ENCODE measurements at regions not wholly inside any gene's neighbourhood (a gene's known extent, or its start where the extent isn't known, plus 50 kb on each side); places are given as distances from the start of the nearest gene placed in this dataset.

DNA sequence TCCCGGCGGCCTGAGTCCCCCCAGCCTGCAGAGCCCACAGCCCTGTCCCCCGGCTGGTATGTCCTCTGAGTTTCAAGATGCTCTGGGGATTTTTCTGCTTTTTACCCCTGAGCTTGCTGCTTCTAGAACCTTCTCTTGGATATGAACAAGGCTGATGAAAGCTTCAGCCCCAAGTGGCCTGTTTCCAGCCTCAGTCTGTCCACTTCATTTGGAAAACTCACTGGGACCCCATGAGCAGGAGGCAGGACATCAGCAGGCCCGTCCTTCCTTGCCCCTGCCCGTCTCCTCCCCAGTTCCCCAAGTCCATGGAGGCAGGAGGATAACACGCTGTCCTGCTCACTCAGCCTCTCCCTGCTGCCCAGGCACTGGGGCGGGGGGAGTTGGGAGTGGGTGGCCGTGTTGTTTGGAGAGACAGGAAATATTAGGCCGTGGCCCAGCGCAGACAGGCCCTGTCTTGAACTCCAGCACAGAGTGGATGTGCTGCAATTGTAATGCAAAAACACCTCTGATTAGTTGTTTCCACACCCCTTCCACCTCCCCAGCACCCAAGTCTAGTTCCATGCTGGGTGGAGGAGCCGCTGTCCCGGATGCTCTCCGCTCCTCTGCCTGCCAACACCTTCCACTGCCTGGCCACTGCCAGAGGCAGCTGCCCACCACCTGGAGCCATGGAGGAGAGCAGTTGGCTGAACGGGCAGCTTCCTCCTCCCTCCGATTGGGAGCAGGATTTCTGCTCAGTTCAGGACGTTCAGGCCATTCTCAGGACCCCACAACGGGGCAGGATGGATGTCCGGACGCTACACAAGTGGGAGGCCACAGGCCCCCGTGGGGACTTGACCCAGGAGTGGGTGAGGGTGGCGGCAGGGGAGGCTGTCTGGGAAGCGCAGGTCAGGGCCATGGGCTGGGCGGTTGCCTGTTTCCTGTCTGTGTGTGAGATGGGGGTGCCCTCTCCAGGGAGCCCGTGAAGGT lies 216.9 kb upstream of the GSE1 start:
- DNase-seq (ENCODE audit: extremely low read depth in 1 of 2, low read depth in 1 of 2): no peak

DNA sequence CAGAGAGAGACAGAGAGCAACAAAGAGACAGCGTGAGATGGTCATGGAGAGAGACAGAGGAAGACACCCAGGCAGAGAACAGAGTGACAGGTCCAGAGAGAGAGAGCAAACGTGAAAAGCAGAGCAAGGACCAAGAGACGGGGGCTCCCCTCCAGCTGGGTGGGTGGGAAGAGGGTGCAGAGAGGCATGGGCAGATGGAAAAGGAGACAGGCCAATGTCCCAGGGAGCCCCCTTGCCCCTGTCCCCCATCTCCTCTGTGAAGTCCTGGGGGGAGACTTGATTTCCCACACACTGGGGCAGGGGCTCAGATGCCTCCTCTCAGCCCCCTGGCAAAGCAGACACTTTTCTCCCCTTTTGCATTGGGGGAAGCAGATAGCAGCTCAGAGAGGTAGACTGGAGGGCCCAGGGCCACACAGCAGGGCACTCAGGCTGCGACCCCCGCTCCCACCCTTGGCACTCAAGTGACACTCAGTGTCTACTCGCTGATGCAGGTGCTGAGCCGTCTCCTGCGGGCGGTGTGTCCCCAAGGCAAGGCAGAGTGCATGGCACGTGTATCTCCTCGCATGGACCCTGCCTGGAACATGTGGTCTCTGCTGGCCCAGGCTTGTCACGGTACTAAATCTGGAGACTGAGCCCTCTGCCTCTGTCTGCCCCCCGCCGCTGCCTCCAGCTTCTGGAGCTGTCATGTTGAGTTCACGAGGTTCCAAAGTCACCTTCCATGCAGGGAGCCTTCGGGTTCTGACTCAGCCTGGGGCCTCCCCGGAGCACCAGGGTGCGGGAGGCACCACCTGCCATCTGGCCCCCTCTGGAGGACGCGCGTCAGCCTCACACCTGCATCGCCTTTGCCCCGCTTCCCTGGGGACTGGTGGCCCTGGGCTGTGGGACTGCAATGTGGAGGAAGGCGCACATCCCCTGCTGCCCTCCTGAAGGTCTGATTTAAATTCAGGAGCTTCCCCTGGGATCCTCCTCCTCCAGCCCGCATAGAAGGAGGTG lies 215.9 kb upstream of the GSE1 start:
- no peak for DNase-seq (ENCODE audit: extremely low read depth in 1 of 2, low read depth in 1 of 2)

DNA sequence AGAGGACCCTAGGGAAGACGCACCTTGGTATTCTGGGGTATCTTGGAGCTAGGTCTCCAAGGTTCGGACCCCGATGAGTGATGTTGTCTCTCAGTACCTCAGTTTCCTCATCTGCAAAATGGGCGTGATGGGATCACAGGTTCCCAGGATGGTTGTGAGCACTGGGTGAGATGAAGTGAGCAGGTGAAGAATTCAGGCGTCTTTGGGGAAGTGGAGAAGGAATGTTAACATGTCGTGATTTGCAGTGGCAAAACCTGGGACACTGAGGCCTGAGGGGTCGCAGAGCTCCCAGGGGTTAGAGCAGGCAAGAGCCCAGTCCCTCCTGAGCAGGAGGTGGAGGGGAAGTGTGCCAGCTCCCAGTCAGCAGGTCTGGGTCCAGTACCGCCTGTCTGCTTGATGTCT lies 215.1 kb upstream of the GSE1 start:
- DNase-seq (ENCODE audit: extremely low read depth in 1 of 2, low read depth in 1 of 2): no peak

DNA sequence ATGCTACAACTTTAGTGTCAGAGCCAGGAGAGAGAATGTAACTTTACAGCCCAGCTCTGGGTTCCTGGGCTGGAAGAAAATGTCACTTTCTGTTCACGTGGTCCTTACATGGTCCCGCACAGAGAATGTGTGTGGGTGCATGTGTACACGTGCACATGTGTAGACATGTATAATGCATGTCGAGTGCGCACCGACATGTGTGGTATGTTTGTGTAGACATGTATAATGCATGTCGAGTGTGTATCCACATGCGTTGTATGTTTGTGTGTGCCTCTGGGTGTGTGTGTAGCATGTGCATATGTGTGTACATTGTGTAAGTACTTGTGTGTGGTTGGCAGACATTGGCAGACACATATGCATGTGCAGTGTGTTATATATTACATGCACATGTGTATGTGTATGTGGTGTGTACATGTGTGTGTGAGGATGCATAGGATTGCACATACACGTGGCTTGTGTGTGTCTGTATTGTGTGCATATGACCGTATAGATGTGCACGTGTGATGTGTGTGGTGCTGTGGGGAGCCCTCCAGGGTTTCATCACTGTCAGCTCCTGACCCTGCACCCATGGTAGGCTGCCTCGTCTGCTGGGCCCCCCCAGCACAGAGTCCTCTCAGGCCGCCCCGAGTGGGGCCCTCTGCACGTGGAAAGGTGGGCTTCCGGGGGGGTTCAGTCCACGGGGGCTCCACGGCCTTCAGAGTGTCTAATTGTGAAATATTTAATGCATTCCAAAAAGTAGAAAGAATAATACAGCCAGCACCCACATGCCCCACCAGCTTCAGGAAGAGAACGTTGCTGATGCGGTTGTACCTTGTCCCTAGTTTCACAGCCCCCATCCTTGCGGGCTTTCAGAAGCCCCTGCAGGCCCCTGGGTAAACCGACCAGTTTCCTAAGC lies 214.2 kb upstream of the GSE1 start:
- DNase-seq (ENCODE audit: extremely low read depth in 1 of 2, low read depth in 1 of 2): no peak

DNA sequence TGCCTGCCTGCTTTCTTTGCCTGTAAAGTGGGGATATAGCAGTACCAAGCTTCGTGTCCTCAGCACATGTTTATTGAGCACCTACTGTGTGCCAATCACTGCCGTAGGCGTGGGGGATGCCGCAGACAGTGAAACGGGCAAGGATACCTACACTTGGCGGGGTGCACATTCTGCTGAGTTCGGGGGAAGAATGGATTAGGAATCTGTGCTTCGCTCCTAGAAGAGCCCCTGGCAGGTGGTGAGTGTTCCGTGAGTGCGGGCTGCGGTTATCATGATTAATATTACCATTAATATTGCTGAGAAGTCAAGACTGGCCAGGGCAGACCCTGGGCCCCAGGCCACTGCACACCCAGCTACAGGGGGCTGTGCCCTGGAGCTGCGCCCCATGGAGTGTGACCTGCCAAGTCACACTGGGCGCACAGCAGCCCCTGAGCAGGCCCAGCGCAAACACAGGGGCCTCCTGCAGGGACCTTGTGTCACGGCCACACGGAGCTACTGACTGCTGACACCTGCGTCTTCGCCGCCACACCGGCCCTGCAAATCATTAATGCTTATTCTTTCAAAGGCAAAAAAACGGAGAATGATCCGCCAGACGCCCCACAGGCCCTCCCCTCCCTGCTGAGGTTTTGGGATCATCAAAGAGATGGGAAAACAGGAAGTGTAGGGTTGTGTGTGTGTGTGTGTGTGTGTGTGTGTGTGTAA lies 213.4 kb upstream of the GSE1 start:
- DNase-seq (ENCODE audit: extremely low read depth in 1 of 2, low read depth in 1 of 2): no peak

DNA sequence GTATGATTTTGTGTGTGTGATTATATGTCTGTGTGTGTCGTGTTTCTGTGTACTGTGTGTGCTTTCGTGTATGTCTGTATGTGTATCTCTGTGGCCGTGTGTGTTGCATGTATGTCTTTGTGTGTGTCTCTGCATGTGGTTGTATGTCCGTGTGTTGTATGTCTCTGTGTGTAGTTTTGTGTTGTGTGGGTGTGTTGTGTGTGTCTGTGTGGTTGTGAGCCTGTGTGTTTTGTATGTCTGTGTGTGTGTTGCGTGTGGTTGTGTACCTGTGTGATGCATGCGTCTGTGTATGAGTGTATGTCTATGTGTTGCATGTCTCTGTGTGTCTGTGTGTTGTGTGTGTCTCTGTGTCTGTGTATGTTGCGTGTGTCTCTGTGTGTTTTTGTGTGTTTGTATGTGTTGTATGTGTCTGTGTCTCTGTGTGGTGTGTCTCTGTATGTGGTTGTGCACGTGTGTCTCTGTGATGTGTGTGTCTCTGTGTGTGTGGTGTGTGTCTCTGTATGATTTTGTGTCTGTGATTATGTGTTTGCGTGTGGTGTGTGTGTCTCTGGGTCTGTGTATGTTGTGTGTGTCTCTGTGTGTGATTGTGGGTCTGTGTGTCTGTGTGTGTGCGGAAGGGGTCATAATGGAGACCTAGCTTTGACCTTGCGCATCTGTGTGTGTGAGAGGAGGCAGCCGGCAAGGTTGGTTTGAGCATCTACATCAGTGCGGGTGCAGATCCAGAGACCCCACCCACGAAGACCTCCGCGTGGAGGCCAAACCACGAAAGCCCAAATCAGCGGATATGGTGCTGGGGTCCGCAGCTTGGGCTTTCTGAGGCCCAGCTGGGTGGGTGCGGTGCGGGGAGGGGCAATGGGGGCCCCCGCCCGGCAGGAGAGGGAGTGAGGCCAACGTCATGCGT lies 212.6 kb upstream of the GSE1 start:
- DNase-seq (ENCODE audit: extremely low read depth in 1 of 2, low read depth in 1 of 2): no peak

DNA sequence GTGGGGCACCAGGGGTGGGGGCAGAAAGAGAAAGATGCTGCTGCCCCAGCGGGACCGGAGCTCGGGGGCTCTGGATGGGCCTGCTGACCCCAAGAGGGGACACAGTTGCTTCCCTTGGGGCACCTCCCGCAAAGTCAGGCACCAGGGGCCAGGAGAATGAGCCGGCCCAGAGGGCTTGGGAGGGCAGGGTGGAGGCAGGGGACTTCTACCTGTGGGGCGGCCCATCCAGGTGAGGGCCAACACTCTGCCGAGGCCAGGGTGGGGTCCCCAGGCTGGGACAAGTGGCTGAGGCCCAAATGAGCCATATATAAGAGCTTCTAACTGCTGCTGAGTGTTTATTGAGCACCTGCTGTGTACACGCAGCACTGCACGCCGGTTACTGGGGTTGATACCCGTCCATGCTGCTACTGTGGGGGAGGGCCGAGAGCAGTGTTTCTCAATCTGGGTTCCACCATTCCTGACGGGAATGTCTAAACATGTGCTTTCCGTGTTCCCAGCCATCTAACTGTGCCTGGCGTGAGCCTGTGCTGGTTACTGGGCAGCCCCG lies 211.7 kb upstream of the GSE1 start:
- DNase-seq (ENCODE audit: extremely low read depth in 1 of 2, low read depth in 1 of 2): no peak

DNA sequence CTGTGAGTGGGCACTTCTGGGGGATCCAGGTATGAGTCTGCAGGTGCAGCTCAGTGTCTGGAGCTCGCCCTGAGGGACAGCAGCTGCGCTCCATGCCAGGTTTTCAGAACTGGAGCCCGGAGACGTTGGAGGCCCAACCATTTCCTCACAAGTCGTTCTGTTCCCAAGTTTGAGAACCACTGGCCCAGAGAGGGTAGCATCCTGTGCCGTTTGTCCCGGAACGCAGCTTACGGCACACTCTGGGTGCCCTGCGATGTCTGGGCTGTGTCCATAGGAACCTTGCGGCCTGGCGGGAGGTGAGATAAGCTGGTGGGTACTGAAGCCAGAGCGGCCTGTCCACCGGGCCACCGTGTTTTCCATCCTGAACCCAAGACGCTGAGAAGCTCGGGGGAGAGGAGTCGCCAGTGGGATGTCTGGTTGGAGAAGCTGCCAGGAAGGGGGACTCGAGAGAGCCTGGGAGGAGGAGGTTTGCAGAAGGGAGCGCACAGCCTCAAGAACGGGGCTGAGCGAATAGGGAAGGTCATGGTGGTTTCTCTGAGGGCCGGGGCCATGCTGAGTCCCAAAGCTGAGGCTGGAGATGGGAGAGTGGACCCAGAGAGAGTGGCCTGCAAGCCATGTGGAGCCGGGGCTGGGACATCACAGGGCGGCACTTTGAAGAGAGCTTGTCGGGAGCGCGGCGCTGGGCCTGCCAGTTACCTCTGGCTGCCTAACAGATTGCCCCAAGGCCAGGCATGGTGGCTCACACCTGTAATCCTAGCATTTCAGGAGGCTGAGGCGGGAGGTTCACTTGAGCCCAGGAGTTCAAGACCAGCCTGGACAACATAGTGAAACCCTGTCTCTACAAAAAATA lies 211.0 kb upstream of the GSE1 start:
- DNase-seq (ENCODE audit: extremely low read depth in 1 of 2, low read depth in 1 of 2): no peak

DNA sequence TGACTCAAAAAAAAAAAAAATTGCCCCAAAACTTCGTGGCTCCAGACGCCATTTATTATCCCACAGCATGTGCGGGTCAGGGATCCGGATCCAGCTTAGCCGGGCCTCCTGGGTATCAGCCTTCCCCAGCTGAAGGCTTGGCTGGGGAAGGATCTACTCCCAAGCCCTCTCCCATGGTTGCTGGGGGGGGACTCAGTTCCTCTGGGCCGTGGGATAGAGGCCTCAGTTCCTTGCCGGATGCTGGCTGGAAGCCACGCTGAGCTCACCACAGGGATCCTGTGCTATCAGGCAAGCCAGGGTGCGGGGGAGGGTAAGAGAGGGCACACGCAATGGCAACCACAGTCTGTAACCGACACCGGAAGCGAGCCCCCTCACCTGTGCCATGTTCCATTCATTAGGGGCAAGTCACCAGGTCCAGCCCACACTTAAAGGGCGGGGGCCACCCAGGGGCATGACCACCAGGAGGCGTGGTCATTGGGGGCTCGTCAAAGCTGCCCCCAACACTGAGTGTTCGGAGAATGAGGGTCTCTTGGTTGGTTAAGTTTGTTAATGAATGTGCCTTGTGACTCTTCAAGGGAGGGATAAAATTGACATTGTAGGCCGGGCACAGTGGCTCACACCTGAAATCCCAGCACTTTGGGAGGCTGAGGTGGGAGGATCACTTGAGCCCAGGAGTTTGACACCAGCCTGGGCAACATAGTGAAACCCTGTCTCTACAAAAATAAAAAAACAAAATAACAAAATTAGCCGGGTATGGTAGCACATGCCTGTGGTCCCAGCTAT lies 210.0 kb upstream of the GSE1 start:
- DNase-seq (ENCODE audit: extremely low read depth in 1 of 2, low read depth in 1 of 2): no peak

DNA sequence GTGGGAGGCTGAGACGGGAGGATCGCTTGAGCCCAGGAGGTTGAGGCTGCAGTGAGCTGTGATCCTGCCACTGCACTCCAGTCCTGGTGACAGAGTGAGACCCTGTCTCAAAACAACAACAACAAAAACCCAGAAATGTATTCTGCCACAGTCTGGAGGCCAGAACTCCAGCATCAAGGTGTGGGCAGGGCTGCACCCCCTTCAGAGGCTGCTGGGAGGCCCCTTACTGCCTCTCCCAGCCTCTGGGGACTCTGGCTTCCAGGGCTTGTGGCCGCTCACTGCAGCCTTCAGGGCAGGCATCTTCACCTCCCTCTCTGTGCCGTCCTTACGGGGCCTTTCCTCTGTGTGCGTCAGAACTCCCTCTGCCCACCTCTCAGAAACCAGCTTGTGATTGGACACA lies 209.4 kb upstream of the GSE1 start:
- DNase-seq (ENCODE audit: extremely low read depth in 1 of 2, low read depth in 1 of 2): no peak

DNA sequence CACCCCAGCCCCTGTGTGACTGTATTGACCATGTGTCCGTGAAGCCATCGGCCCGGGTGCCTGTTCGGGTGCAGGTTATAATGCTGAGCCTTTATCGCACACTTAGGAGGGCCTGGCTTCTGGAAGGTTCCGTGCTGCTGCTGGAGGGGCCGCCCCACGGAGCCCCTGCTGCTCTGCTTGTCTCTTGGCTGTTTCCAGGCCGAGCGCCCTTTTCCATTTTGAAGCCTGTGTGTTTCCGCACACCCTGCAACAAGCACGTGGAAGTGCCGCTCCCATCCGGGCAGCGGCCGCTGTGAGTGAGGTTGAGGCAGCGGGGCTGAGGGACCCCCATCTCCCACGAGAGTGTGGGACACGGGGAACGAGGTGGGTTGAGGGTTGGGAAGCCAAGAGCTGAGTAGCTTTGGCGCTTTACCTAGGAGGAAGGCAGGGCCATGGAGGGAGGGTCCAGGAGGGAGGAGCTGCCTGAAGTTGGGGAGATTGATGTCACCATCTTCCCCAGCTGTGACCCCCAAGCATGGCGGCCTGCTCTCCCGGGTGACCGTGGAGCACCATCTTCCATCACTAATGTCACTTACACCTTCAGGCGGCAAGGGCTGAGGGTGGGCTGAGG lies 200.1 kb upstream of the GSE1 start:
- DNase-seq (ENCODE audit: extremely low read depth in 1 of 2, low read depth in 1 of 2): no peak

DNA sequence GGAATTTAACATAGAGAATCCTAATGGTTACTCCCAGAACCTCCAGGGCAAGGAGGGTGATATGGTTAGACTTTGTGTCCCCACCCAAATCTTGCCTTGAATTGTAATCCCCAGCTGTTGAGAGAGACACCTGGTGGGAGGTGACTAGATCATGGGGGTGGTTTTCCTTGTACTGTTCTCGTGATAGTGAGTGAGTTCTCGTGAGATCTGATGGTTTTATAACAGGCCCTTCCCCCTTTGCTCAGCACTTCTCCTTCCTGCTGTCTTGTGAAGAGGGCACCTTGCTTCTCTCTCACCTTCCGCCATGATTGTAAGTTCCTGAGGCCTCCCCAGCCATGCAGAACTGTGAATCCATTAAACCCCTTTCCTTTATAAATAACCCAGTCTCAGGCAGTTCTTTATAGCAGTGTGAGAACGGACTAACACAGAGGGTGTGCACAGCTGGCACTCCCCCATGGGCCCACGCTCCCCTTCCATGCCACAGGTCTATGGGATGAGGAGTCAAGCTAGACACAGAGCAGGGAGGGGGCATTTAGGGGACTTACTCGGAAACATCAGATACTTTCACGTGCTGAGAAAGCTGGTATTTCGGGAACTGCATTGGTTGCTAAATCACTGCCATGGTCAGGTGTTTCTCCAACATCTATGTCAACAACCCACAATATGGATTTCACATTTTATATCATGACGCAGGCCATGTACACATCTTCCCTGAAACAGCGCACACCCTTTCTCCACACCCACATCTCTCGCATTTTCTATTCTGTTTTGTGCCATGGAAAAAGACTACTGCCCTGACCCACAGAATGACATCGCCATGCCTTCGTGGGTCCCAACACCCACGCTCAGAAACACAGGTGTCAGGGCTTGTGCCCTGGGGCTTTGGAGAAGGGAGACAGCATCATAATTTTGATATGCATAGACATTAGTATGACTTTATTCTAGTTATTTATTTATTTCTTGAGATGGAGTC lies 199.1 kb upstream of the GSE1 start:
- DNase-seq (ENCODE audit: extremely low read depth in 1 of 2, low read depth in 1 of 2): no peak

DNA sequence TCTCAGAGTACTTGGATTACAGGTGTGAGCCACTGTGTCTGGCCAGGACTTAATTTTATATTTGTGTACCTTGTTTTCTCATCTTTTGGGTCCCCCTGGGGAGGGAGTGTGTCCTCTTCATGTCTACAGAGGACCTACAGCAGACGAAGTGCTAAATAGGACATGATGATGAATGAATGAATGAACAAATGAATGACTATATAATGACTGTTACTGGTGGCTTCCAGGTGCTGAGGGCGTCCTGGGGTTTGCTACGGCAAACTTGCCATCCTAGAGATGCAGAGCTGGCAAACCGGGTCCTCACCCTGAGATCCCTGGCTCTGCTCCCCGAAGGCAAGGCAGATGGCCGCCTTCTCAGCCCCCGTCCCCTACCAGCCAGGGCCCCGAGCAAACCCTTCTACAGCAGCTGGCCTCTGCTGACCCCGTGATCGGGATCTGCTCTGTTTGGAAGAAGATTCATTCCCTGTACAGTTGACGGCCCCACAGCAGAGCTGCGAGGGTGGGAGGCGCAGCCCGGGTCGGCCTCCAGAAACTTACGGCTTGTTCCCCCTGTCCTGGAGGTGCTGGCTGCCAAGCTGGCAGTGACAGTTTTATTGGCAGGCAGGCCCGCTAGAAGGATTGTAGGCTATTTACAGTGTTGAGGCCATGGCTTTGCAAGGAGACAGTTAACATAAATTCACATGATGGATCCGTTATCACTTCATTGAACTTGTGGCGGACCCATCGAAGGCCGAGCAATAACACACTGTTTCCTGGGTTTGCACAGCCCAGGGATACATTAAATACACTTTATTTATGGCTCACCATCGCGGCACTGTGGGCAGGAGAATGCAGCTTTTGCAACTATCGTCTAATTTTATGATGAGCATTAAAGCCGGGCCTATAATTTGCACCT lies 197.7 kb upstream of the GSE1 start:
- DNase-seq (ENCODE audit: extremely low read depth in 1 of 2, low read depth in 1 of 2): no peak
